ENCODE measurements at regions not wholly inside any gene's neighbourhood (a gene's known extent, or its start where the extent isn't known, plus 50 kb on each side); places are given as distances from the start of the nearest gene placed in this dataset.

DNA sequence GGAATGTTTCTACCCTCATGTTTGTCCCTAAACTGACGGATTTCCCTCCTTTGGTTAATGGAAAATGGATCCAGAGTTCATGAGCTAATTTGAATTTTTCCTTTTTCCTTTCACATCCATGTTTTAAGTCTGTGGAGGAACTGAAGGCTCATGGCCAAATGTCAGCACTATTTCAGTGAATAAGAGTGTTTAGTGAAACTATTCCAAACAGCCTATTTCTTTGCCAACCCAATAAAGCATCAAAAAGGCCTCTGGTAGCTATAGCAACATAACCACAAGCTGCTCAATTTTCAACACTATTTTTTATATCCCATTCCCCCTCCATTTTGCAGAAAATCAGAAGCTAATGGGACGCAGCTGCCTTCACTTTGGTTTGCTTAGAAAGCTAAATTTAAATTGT is 1454.1 kb downstream of the GATA3 start:
- DNase-seq (no peak), FAIRE-seq (no peak), ATAC-seq (no peak)
- intact Hi-C loops (cut with DNase I), result no loop called here
- Histone ChIP-seq H3K9me3 (no peaks in the 10 kb centered on the region), H3K36me3 (no peaks in the 10 kb centered on the region), H3K4me3 (no peak overlapping the region), H3K27me3 (no peaks in the 10 kb centered on the region), H3K4me1 (no peaks in the 10 kb centered on the region), H3K27ac (no peak overlapping the region)
- 23 to 39% methylated on average over 2 of the region's 2 CpGs for WGBS, 2 donors
- TF ChIP-seq, protein P1, sequence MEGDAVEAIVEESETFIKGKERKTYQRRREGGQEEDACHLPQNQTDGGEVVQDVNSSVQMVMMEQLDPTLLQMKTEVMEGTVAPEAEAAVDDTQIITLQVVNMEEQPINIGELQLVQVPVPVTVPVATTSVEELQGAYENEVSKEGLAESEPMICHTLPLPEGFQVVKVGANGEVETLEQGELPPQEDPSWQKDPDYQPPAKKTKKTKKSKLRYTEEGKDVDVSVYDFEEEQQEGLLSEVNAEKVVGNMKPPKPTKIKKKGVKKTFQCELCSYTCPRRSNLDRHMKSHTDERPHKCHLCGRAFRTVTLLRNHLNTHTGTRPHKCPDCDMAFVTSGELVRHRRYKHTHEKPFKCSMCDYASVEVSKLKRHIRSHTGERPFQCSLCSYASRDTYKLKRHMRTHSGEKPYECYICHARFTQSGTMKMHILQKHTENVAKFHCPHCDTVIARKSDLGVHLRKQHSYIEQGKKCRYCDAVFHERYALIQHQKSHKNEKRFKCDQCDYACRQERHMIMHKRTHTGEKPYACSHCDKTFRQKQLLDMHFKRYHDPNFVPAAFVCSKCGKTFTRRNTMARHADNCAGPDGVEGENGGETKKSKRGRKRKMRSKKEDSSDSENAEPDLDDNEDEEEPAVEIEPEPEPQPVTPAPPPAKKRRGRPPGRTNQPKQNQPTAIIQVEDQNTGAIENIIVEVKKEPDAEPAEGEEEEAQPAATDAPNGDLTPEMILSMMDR (IDR thresholded peaks at IDR 0.05), result no peak

- 35 to 36% methylated on average over 3 of the region's 3 CpGs for WGBS, 2 donors
- Histone ChIP-seq H3K4me3 (no peak overlapping the region), H3K36me3 (no peaks in the 10 kb centered on the region), H3K9me3 (no peaks in the 10 kb centered on the region), H3K4me1 (no peaks in the 10 kb centered on the region), H3K27me3 (no peaks in the 10 kb centered on the region), H3K27ac (no peak overlapping the region)
- no peak for ATAC-seq
- intact Hi-C loops (cut with DNase I), result no loop called here
- TF ChIP-seq, protein P1 (IDR thresholded peaks at IDR 0.05), result no peak
- no peak for FAIRE-seq
- DNase-seq, result no peak
Measured at GRCh38 chr10:9510626-9511025, 1456.1 kb downstream of the GATA3 start.

DNA sequence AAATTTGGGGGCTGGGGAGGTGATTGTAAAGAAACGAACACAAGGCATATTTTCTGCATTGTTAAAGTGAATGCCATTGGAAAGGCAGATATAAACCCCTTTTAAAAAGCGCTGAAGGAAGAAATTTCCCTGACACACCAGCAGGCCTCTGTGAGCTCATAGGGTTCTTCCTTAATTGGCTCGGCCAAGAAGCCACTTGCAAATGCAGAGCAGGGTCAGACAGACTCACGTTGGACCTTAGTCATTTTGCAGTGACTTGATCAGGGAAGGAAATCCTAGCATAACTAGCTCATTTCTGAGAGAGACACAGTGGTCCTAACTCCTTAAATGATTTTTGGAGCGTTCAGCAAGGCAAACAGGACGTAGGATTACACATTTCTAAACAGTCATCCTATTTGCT is 1461.4 kb downstream of the GATA3 start:
- no peak for ATAC-seq
- no peak for FAIRE-seq
- Histone ChIP-seq H3K4me1 (no peaks in the 10 kb centered on the region), H3K27ac (no peak overlapping the region), H3K4me3 (no peak overlapping the region), H3K36me3 (no peaks in the 10 kb centered on the region), H3K27me3 (no peaks in the 10 kb centered on the region), H3K9me3 (no peaks in the 10 kb centered on the region)
- DNase-seq, result no peak
- 40% methylated on average over 6 of the region's 6 CpGs for WGBS, 2 donors
- TF ChIP-seq, protein P1 (IDR thresholded peaks at IDR 0.05), result no peak
- intact Hi-C loops (cut with DNase I), result no loop called here

- TF ChIP-seq, protein P1 (IDR thresholded peaks at IDR 0.05), result no peak
- ATAC-seq (no peak), DNase-seq (no peak), FAIRE-seq (no peak)
- H3K27ac ChIP-seq, result no peak overlapping the region
- 68 to 83% methylated on average over 4 of the region's 4 CpGs for WGBS, 2 donors
- no peaks in the 10 kb centered on the region for H3K9me3 ChIP-seq
- H3K27me3 ChIP-seq, result no peaks in the 10 kb centered on the region
- H3K4me3 ChIP-seq, result no peak overlapping the region
- intact Hi-C loops (cut with DNase I), result no loop called here
- H3K4me1 ChIP-seq, result no peaks in the 10 kb centered on the region
- no peaks in the 10 kb centered on the region for H3K36me3 ChIP-seq
Measured at GRCh38 chr10:9535744-9536143, 1481.3 kb downstream of the GATA3 start.

DNA sequence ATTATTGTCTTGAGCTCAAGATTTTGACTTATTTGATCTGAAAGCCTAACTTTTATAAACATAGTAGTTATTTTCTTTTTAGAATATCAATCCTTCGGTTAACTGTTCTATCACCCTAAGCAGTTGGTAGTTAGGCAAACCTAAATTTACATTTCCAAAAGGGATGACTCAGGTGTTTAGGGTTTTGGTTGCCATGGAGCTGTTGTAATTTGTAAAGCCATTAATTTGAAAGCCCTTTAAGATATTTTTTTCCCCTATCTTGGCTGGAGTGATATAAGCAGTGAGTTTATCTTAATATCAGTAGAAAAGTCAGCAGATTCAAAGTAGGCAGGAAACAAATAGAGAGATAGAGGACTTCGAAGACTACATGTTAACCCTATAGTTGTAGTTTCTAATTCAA is 1472.6 kb upstream of the CELF2 start:
- ATAC-seq, result no peak
- TF ChIP-seq, protein P1 (IDR thresholded peaks at IDR 0.05), result no peak
- no peak for FAIRE-seq
- Histone ChIP-seq H3K27me3 (no peaks in the 10 kb centered on the region), H3K9me3 (no peaks in the 10 kb centered on the region), H3K27ac (no peak overlapping the region), H3K36me3 (no peaks in the 10 kb centered on the region), H3K4me3 (no peak overlapping the region), H3K4me1 (no peaks in the 10 kb centered on the region)
- intact Hi-C loops (cut with DNase I), result no loop called here
- no peak for DNase-seq
- WGBS, 2 donors, result 19 to 24% methylated on average over 2 of the region's 2 CpGs
